HG02798 (cell line): ENCODE measurements at regions not wholly inside any gene's neighbourhood (a gene's known extent, or its start where the extent isn't known, plus 50 kb on each side); places are given as distances from the start of the nearest gene placed in this dataset.
"Not testable (repeated sequence)": the region's sequence is repeated elsewhere in the genome, so short reads cannot be mapped to it uniquely, and the experiment has no call there.

Experiments used
- ATAC-seq: cut with Tn5 transposase; IDR thresholded peaks from one replicate; pipeline ENCODE4 v1.9.1; 2021; ENCODE audit warnings: mild to moderate bottlenecking; ENCODE audit not compliant: unreplicated experiment, poor library complexity

GRCh38 chr17:52979921-52980320, 821.4 kb upstream of the CA10 start:
- ATAC-seq: no peak

DNA sequence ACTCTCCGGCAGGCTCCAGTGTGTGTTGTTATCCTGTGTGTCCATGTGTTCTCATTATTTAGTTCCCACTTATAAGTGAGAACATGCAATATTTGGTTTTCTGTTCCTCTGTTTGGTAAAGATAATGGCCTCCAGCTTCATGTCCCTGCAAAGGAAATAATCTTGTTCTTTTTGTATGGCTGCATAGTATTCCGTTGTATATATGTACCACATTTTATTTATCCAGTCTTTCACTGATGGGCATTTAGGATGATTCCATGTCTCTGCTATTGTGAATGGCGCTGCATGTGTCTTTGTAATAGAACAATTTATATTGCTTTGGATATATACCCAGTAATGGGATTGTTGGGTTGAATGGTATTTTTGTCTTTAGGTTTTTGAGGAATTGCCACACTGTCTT, 807.3 kb upstream of the CA10 start:
- no peak for ATAC-seq

- not testable (repeated sequence) for ATAC-seq
Observed at GRCh38 chr17:52961751-52962150, 803.2 kb upstream of the CA10 start.

DNA sequence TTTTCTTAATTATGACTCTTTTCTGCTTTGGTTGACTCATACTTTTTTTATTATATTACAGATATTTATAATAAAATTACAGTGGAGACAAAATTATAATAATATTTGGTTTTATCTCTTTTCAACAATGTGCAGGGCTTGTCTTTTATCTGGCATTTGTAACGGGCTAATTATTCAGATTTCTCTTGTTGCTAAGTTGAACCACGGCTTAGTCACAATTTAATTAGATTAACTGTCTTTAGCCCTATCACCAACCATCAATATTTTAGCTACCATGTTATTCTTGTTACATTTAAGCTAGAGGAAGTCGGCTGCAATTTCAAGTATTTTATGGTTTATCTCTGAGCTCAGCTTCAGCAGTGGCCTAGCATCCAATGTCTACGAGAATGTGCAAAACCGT, 798.9 kb upstream of the CA10 start:
- ATAC-seq: no peak

- no peak for ATAC-seq
Observed at GRCh38 chr17:52947418-52947817, 788.9 kb upstream of the CA10 start.

DNA sequence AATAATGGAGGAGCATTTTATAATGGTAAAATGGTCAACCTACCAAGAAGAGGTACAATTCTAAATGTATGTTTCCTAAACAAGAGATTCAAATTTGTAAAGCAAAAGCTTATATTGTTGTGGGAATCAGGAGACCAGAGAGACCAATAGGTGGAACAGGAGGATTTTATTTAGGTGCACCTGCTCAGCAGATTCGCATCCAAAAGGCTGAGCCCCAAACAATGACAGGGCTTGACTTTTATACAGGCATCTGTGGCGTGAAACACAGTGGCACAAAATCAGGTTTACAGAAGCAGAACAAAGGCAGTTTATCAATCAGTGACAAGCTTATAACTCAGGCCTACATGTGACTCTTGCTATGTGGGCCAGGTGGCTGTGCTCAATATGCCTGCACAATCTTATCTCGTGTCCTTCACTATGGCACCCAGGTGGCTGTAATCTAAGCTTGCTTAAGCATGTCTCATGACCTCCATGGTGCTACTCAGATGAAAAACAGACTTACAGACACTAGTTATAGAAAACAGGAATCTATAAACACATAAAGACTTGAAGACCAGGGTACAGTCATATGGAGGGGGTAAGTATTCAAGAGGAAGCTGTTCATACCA, 780.2 kb upstream of the CA10 start:
- no peak for ATAC-seq

- ATAC-seq: no peak
Observed at GRCh38 chr17:52930581-52930980, 772.1 kb upstream of the CA10 start.

GRCh38 chr17:52930145-52930544, 771.6 kb upstream of the CA10 start:
- ATAC-seq: no peak

- ATAC-seq: no peak
Observed at GRCh38 chr17:52923658-52924057, 765.1 kb upstream of the CA10 start.

- no peak for ATAC-seq
Observed at GRCh38 chr17:52899235-52899634, 740.7 kb upstream of the CA10 start.

GRCh38 chr17:52895272-52895671, 736.8 kb upstream of the CA10 start:
- ATAC-seq: no peak

- ATAC-seq: no peak
Observed at GRCh38 chr17:52892334-52892733, 733.8 kb upstream of the CA10 start.

DNA sequence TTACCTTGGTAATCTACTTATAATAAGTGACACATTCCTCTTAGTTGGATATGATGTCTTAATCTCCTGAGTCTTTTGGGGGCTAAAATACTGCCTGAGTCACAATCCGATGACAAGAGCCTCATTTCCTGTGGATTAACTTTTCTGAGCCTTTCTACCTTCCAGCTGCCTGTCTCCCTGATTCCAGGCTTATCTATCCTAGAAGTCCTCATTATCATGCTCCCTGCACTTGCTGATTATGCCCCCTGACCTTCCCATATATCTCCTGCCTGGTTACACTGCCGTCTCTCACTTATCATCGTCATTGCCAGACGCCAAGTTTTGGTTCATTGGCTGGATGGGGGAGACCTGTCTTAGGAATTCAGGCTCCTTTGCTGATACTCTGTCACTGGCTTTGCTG, 727.4 kb upstream of the CA10 start:
- no peak for ATAC-seq

- ATAC-seq: not testable (repeated sequence)
Observed at GRCh38 chr17:52883907-52884491, 725.5 kb upstream of the CA10 start.

DNA sequence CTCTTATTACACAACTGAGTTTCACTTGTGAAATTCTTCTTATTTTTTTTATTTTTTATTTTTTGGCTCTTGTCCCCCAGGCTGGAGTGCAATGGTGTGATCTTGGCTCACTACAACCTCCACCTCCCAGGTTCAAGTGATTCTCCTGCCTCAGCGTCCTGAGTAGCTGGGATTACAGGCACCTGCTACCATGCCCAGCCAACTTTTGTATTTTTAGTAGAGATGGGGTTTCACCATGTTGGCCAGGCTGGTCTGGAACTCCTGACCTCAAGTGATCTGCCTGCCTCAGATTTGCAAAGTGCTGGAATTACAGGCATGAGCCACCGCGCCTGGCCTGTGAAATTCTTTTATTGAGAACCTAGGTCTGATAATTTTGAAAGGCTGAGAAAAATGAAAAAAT, 688.3 kb upstream of the CA10 start:
- ATAC-seq: not testable (repeated sequence)

DNA sequence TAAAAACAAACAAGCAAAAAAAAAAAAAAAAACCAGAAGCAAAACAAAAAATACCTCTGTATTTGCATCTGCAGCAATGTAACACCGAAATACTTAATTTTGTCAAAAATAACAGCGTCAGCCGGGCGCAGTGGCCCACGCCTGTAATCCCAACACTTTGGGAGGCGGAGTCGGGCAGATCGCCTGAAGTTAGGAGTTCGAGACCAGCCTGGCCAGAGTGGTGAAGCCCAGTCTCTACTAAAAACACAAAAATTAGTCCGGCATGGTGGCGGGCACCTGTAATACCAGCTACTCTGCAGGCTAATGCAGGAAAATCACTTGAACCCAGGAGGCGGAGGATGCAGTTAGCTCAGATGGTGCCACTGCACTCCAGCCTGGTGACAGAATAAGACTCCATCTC, 683.5 kb upstream of the CA10 start:
- no peak for ATAC-seq

DNA sequence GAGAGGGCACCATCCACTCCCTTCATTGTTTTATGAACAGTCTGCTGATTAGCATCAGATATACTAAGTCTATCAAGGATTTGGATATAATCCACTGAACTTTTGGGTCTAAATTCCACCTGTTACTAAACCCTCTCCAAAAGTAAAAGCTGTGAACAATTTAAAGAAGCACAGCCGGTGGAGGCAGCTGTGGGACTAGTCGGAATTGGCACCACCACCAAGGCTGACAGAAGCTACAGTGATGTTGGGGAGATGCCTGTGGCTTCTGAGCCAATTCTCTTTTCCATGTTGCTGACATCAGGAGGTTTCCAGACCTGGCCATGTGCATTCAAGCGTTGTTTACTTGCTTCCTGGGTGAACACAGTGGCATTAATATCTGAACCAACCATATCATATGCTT, 679.0 kb upstream of the CA10 start:
- ATAC-seq: no peak

DNA sequence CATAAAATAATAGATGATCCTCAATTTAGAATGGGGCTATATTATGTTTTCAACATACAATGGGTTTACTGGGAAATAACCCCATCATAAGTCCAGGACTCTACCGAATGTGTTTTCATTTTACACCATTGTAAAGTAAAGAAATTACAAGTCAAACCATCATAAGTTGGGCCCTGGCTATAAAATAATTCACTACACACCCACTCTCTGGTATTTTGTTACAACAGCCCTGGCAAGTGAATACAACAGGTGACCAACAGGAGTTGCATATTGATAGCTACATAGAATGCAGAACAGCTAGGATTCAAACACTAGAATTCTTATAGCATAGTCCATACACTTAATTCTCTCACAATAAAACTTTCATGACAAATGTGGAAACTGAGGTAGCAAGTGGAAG, 673.0 kb upstream of the CA10 start:
- ATAC-seq: no peak

GRCh38 chr17:52828621-52829020, 670.1 kb upstream of the CA10 start:
- ATAC-seq: no peak

DNA sequence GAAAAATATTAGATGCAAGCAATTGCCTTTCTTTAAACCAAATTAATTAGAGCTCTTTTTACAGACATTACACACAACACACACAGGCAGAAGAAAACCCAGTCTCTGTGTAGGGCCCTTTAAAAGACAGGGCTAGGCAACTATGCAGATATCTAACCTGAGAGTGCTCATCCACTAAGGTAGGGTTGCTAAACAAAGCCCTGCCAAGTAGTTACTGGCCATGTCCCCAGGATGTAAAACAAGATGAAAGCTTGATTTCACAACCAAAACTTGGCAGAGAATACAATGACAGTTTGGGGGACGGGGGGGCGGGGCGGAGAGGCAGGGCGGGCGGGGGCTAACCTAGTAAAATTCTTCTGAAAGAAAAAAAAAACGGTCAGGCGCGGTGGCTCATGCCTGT, 669.0 kb upstream of the CA10 start:
- no peak for ATAC-seq

DNA sequence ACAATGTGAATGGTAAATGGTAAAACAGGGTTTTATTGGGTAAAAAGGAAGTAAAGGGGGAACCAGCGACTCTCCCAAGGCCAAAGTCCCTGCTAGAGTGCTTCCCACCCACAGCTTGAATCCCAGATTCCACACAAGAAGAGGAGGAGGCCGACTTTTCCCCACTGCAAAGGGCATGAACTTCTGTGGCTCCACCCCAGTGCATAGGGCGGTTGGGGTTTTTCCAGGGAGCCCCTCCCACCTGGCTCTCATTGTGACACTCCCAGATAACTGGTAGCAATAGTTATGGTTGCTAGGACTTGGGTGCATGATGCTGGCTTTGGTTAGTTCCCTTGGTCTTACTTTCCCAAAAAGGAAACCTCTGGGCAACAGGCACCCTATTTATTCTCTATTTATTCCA, 666.0 kb upstream of the CA10 start:
- no peak for ATAC-seq

- ATAC-seq: no peak
Observed at GRCh38 chr17:52823155-52823554, 664.6 kb upstream of the CA10 start.
